Stimulated activated CD8-positive, alpha-beta memory T cell treated with anti-CD3 and anti-CD28 coated beads, Interleukin-12 subunit alpha, Interleukin-12 subunit beta, amount 100 ng/mL, for 24 hours (primary cell): ENCODE measurements at regions not wholly inside any gene's neighbourhood (a gene's known extent, or its start where the extent isn't known, plus 50 kb on each side); places are given as distances from the start of the nearest gene placed in this dataset.
"Not testable (repeated sequence)": the region's sequence is repeated elsewhere in the genome, so short reads cannot be mapped to it uniquely, and the experiment has no call there.

Source experiments
- DNase-seq: peaks from one replicate; pipeline ENCODE4 v3.0.0-alpha.2; 2020; ENCODE audit errors: extremely low read depth

GRCh38 chr20:60751826-60752225 lies 500.2 kb upstream of the CDH4 start:
- DNase-seq = no peak

- no peak for DNase-seq
Measured at GRCh38 chr20:60752741-60753420, 499.2 kb upstream of the CDH4 start.

GRCh38 chr20:60754856-60755255 lies 497.2 kb upstream of the CDH4 start:
- DNase-seq = no peak

- no peak for DNase-seq
Measured at GRCh38 chr20:60759651-60760050, 492.4 kb upstream of the CDH4 start.

GRCh38 chr20:60760256-60761000 lies 491.6 kb upstream of the CDH4 start:
- DNase-seq = no peak

- DNase-seq = no peak
Measured at GRCh38 chr20:60761056-60761455, 491.0 kb upstream of the CDH4 start.

- no peak for DNase-seq
Measured at GRCh38 chr20:60762386-60762785, 489.7 kb upstream of the CDH4 start.

GRCh38 chr20:60764328-60764727 lies 487.7 kb upstream of the CDH4 start:
- DNase-seq = no peak

- no peak for DNase-seq
Measured at GRCh38 chr20:60764771-60765170, 487.3 kb upstream of the CDH4 start.

GRCh38 chr20:60765821-60766403 lies 486.1 kb upstream of the CDH4 start:
- DNase-seq = no peak

- DNase-seq = no peak
Measured at GRCh38 chr20:60768216-60768615, 483.8 kb upstream of the CDH4 start.

GRCh38 chr20:60780388-60781025 lies 471.6 kb upstream of the CDH4 start:
- DNase-seq = no peak

- DNase-seq = no peak
Measured at GRCh38 chr20:60782959-60783625, 469.0 kb upstream of the CDH4 start.

- no peak for DNase-seq
Measured at GRCh38 chr20:60785301-60785700, 466.8 kb upstream of the CDH4 start.

GRCh38 chr20:60785785-60786184 lies 466.3 kb upstream of the CDH4 start:
- no peak for DNase-seq

- no peak for DNase-seq
Measured at GRCh38 chr20:60786686-60787217, 465.3 kb upstream of the CDH4 start.

- DNase-seq = no peak
Measured at GRCh38 chr20:60787276-60787675, 464.8 kb upstream of the CDH4 start.

- DNase-seq = no peak
Measured at GRCh38 chr20:60788070-60788469, 464.0 kb upstream of the CDH4 start.

GRCh38 chr20:60789399-60789798 lies 462.7 kb upstream of the CDH4 start:
- no peak for DNase-seq

GRCh38 chr20:60790339-60790738 lies 461.7 kb upstream of the CDH4 start:
- not testable (repeated sequence) for DNase-seq

- no peak for DNase-seq
Measured at GRCh38 chr20:60791823-60792222, 460.2 kb upstream of the CDH4 start.

GRCh38 chr20:60792941-60793340 lies 459.1 kb upstream of the CDH4 start:
- no peak for DNase-seq
